ENCODE measurements at regions not wholly inside any gene's neighbourhood (a gene's known extent, or its start where the extent isn't known, plus 50 kb on each side); places are given as distances from the start of the nearest gene placed in this dataset.

DNA sequence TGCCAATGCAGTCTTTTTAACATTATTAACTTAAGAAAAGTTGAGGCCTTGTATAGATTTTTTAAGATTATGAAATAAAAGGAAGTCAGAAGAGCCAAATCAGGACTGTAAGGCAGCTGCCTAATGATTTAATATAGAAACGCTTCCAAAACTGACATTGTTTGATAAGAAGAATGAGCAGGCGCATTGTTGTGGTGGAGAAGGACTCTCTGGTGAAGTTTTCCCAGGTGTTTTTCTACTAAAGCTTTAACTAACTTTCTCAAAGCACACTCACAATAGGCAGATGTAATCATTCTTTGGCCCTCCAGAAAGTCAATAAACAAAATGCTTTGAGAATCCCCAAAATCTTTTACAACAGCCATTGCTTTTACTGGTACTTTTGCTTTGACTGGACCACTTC, 288.6 kb upstream of the FIGN start:
- Mint-ChIP-seq H3K9me3 (peaks cover 18% of the 10 kb centered on the region), H3K4me3 (no peak overlapping the region), H3K4me1 (ENCODE audit: low read depth) (no peaks in the 10 kb centered on the region), H3K27me3 (no peaks in the 10 kb centered on the region), H3K36me3 (ENCODE audit: low read depth) (no peaks in the 10 kb centered on the region), H3K27ac (no peak overlapping the region)
- ATAC-seq (ENCODE audit: poor library complexity), result no peak
- H3K4me1 ChIP-seq (ENCODE audit: insufficient read depth, low read length), result no peaks in the 10 kb centered on the region
- DNase-seq, result no peak
- no peaks in the 10 kb centered on the region for H3K27me3 ChIP-seq (ENCODE audit: control insufficient read depth in 1 of 2, insufficient read depth in 2 of 2, low read length in 2 of 2)
- H3K9me3 ChIP-seq (ENCODE audit: control insufficient read depth in 1 of 2, insufficient read depth in 1 of 2, low read length in 2 of 2), result peaks cover 0 to 3% of the 10 kb centered on the region in 2 experiments
- no peaks in the 10 kb centered on the region for H3K36me3 ChIP-seq (ENCODE audit: insufficient read depth, low read length)
- no peak for TF ChIP-seq CTCF (IDR thresholded peaks at IDR 0.05)
- ChIA-PET POLR2A (no interaction called here), CTCF (no interaction called here)
- intact Hi-C loops (cut with DNase I, micrococcal nuclease), result loop anchor here in 1 of 2 experiments (5.0 kb wide), 1 partner anchor 412 kb away; no protein-coding TSS in a partner anchor
- no peak overlapping the region for H3K4me3 ChIP-seq (ENCODE audit: low read length)
- H3K27ac ChIP-seq (ENCODE audit: low read depth in 1 of 2, low read length in 2 of 2), result no peak overlapping the region

DNA sequence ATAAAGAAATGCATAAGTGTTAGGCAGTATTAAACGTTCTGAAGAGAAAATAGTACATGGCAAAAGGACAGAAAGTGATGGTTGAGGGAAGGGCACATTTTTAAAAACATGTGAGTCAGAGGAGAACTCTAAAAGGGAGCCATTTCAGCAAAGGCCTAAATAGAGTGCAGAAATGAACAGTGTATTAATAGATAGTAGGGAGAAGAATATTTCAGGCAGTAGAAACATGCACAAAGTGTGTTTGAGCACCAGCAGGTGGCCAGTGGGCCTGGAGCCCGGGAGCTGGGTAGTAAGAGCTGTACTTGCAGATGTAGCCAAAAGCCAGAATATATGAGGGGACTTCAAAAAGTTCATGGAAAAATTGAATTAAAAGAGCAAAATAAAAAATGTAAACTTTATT, 288.1 kb upstream of the FIGN start:
- peaks cover 0 to 3% of the 10 kb centered on the region in 2 experiments for H3K9me3 ChIP-seq (ENCODE audit: control insufficient read depth in 1 of 2, insufficient read depth in 1 of 2, low read length in 2 of 2)

GRCh38 chr2:164015328-164016123, 279.7 kb upstream of the FIGN start:
- no peaks in the 10 kb centered on the region for H3K36me3 Mint-ChIP-seq (ENCODE audit: low read depth)
- H3K9me3 ChIP-seq (ENCODE audit: control insufficient read depth in 1 of 2, insufficient read depth in 1 of 2, low read length in 2 of 2), result peaks cover 0 to 4% of the 10 kb centered on the region in 2 experiments
- no peak overlapping the region for H3K4me3 ChIP-seq (ENCODE audit: low read length)
- no peak overlapping the region for H3K4me3 Mint-ChIP-seq
- CTCF ChIA-PET, result no interaction called here
- H3K36me3 ChIP-seq (ENCODE audit: insufficient read depth, low read length), result no peaks in the 10 kb centered on the region
- H3K27me3 Mint-ChIP-seq, result no peaks in the 10 kb centered on the region
- H3K27ac ChIP-seq (ENCODE audit: low read depth in 1 of 2, low read length in 2 of 2), result no peak overlapping the region
- intact Hi-C loops (cut with DNase I, micrococcal nuclease), result no loop called here
- DNase-seq (no peak), ATAC-seq (ENCODE audit: poor library complexity) (no peak)
- POLR2A ChIA-PET, result no interaction called here
- no peak for TF ChIP-seq CTCF (IDR thresholded peaks at IDR 0.05)
- H3K4me1 ChIP-seq (ENCODE audit: insufficient read depth, low read length), result no peaks in the 10 kb centered on the region
- no peak overlapping the region for H3K27ac Mint-ChIP-seq
- no peaks in the 10 kb centered on the region for H3K27me3 ChIP-seq (ENCODE audit: control insufficient read depth in 1 of 2, insufficient read depth in 2 of 2, low read length in 2 of 2)
- H3K9me3 Mint-ChIP-seq, result peaks cover 2% of the 10 kb centered on the region
- no peaks in the 10 kb centered on the region for H3K4me1 Mint-ChIP-seq (ENCODE audit: low read depth)

More for the DNA sequence above, 288.1 kb upstream of the FIGN start:
- ATAC-seq (ENCODE audit: poor library complexity), result no peak
- no peak overlapping the region for H3K4me3 ChIP-seq (ENCODE audit: low read length)
- no peak for DNase-seq
- POLR2A ChIA-PET, result no interaction called here
- TF ChIP-seq CTCF (IDR thresholded peaks at IDR 0.05), result no peak
- Mint-ChIP-seq H3K9me3 (peaks cover 19% of the 10 kb centered on the region), H3K4me1 (ENCODE audit: low read depth) (no peaks in the 10 kb centered on the region), H3K4me3 (no peak overlapping the region), H3K36me3 (ENCODE audit: low read depth) (no peaks in the 10 kb centered on the region), H3K27ac (no peak overlapping the region), H3K27me3 (no peaks in the 10 kb centered on the region)
- H3K27me3 ChIP-seq (ENCODE audit: control insufficient read depth in 1 of 2, insufficient read depth in 2 of 2, low read length in 2 of 2), result no peaks in the 10 kb centered on the region
- H3K4me1 ChIP-seq (ENCODE audit: insufficient read depth, low read length), result no peaks in the 10 kb centered on the region
- H3K36me3 ChIP-seq (ENCODE audit: insufficient read depth, low read length), result no peaks in the 10 kb centered on the region
- intact Hi-C loops (cut with DNase I, micrococcal nuclease), result loop anchor here in 1 of 2 experiments (5.0 kb wide), 1 partner anchor 412 kb away; no protein-coding TSS in a partner anchor
- CTCF ChIA-PET, result no interaction called here
- H3K27ac ChIP-seq (ENCODE audit: low read depth in 1 of 2, low read length in 2 of 2), result no peak overlapping the region
